CD4-positive, alpha-beta T cell treated with Interleukin-6 at 100 ng/mL for 8 hours (primary cell): ENCODE measurements at regions not wholly inside any gene's neighbourhood (a gene's known extent, or its start where the extent isn't known, plus 50 kb on each side); places are given as distances from the start of the nearest gene placed in this dataset.

Experiments
- DNase-seq: peaks from one replicate; pipeline ENCODE4 v3.0.0-alpha.2; 2020; ENCODE audit warnings: mixed read lengths, low spot score

DNA sequence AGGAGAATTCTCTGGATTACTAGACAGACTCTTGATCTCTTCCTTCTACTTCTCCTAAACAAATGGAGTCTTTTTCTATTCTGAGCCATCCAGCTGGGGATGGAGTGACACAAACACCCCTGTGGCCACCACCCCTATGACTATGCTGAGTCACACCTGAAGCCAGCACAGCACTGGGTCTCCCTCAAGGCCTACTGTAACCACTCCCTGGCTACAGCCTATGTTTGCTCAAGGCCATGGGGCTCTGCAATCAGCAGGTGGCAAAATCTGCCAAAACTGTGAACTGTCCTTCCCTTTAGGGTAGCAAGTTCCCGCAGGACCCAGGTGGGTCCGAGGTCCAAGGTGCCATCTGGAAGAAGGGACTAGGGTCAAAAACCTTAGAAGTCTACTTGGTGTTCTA is 132.3 kb downstream of the TINAG start:
- no peak for DNase-seq

DNA sequence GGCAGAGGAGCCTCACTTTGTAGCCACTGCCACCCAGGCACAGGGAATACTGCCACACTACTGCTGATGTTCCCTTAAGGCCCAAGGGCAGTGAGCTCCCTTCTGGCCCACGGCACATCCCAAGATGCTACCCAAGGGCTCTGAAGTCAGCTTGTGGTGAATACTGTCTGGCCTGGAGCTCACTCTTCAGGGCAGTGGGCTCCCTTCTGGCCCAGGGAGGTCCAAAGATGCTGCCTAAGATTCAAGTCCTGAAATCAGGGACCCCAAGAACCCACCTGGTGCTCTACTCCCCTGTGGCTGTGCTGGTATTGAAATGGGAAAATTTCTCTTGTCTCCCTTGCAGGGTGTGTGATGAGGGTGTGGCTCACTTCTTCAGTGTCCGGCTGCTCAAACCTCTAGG is 132.8 kb downstream of the TINAG start:
- DNase-seq = no peak

DNA sequence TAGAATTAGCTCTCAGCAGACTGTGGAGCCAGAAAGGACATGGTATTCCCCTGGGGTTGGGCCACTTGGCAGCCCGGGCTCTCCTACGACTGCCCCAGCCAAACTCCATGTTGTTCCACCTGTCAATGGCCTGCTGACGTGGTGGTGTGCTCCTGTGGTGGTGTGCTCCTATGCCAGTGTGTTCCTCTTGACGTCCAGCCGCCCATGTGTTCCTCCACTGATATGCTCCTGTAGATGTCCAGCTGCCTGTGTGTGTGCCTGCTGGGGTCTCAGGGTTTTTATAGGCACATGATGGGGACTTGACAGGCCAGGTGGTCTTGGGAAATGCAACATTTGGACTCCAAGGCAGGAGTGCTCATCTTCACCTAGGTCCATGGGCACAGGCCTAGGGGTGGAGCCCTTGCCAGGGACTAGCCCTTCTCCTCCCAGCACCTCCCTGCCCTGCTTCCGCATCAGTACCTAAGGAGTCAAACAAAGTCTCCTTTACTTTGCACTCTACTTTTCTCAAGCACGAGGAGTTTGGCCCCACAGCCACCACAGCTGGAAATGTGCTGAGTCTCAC is 133.5 kb downstream of the TINAG start:
- DNase-seq = no peak

DNA sequence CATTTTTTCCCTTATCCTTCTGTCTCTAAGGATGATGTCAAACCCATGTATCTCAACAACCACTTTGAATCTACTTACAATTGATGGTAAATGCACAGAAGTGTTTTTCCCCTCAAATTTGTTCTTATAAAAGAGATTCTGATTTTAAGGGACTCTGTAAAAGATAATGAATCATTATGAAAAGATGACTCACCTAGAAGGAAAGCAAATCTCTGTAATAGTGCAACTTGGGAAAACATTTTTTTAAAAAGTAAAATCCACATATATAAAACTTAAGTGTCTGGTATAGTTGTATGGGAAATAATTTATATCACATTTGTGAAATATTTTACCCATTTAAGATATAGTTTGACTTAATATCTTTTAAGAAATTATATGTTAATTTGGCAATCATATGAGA is 137.0 kb downstream of the TINAG start:
- no peak for DNase-seq

GRCh38 chr6:54448617-54449016 is 140.4 kb downstream of the TINAG start:
- no peak for DNase-seq

- DNase-seq = no peak
Observed at GRCh38 chr6:54451516-54451915, 143.3 kb downstream of the TINAG start.

DNA sequence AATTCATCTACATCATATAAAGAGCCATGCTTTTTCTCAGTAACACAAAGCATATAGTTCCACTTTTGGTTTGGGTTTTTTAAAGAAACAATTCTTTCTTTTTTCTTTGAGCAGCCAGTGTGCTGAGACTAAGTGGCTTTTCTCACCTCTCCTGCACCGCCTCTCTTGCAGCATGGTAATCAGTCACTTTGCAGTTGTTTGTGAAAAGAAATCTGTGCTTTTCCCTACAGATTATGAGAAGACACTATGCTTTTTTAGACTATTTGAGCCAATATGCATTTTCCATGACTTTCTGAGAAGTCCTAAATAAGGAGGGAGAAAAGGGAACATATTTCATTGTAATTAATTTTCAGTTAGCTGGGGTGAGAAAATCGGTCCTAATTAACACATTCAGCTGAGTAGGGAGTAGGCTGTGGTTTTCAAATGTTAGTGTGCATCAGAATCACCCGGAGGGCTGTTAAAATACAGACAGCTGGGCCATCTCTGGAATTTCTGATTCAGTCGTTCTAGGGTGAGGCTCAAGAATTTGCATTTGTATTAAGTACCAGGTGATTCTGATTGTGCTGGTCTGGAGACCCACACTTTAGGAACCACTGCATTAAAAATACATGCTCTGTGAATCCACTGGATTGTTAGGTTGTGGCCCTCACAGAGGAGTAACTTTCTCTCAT is 155.2 kb downstream of the TINAG start:
- DNase-seq = no peak

- DNase-seq = no peak
Observed at GRCh38 chr6:54465649-54466300, 157.5 kb downstream of the TINAG start.

- no peak for DNase-seq
Observed at GRCh38 chr6:54467384-54467783, 159.1 kb downstream of the TINAG start.

- no peak for DNase-seq
Observed at GRCh38 chr6:54473328-54473727, 165.1 kb downstream of the TINAG start.

DNA sequence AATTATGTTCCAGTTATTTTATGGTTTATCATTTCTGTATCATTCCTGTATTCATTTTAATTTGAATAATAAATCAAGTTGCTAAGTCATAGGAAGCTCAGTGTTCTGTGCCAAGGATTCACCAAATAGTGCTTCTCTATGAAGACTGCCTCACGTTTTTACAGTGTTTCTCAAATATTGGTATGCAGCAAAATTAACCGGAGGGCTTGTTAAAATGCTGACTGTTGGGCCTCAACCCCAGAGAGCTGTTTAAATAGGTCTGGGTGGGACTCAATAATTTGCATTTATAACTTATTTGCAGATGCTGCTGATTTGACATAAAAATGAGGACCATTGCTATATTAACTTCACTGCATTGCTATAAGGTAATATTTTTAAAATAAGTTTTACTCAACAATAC is 166.7 kb downstream of the TINAG start:
- DNase-seq = no peak

GRCh38 chr6:54481091-54481490 is 172.8 kb downstream of the TINAG start:
- DNase-seq = no peak

GRCh38 chr6:54491431-54491830 is 183.2 kb downstream of the TINAG start:
- no peak for DNase-seq

DNA sequence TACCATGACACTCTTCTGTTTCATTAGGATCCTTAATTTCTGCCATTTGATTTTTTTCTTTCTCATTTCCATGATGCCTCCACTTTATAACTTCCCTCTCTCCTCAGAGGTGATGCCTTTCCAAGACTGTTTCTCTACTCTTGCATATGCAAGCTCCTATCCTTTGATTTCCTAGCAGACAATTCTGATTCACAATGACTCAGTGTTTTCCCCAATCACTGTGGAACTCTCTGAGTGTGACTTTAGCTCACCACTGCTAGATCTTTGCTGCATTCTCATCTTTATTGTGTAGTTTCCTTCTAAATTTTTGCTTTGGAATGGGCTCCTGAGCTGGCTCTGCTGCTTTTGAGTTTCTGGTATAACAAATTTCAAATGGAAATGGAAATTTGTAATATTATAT is 184.9 kb downstream of the TINAG start:
- no peak for DNase-seq

GRCh38 chr6:54503144-54503543 is 194.9 kb downstream of the TINAG start:
- no peak for DNase-seq

DNA sequence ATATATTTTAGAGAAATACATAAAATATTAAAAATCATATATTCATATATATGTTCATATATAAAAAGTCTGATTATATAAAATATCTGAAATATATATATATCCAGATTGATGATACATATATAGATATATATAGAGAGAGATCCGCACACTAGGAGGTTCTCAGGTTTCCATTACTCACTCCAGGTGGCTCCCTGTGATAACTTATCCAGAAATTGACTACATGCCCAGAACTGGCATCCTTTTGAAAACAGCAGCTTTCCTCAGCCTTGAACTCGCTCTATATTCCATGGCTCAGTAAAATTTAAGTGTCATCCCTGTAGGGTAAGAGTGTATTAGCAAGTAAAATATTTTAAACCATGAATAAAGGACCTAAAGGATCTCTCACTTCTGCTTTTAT is 206.8 kb downstream of the TINAG start:
- DNase-seq = no peak

- no peak for DNase-seq
Observed at GRCh38 chr6:54515713-54516112, 207.5 kb downstream of the TINAG start.

DNA sequence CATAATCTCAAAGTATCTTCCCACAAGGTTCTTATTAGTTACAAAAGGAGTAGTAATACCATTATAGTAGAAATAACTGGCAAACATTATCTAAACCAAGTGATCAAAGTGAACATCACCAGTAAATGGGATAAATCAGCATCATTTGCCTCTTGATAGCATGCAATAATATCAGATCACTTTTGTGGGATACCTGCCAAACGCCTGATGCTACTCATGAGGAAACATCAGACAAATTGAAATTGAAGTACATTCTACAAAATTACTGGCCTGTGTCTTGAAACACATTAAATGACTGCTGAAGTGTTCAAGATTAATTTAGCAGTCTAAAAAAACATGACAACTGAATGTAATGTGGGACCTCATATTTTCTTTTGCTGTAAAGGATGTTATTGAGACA is 208.1 kb downstream of the TINAG start:
- no peak for DNase-seq

DNA sequence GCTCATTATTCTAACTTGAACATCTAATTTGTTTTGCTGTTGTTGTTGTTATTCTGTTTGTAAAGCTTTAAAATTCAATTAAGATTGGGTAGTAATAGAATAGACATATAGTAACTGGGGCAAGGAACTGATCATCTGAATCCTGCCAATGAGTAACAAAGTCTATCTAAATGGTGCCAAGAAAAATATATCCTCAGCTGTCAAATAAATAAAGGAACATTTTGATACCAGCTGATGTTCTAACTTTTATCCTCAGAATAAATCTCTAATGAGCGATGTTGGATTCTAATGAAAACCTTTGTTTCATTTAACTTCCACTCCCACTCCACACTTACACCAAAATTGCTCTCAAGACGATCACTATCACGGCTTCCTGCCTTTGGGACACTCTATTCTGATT is 210.9 kb downstream of the TINAG start:
- DNase-seq = no peak

GRCh38 chr6:54525731-54526130 is 217.5 kb downstream of the TINAG start:
- no peak for DNase-seq

GRCh38 chr6:54533567-54533966 is 225.3 kb downstream of the TINAG start:
- DNase-seq = no peak

DNA sequence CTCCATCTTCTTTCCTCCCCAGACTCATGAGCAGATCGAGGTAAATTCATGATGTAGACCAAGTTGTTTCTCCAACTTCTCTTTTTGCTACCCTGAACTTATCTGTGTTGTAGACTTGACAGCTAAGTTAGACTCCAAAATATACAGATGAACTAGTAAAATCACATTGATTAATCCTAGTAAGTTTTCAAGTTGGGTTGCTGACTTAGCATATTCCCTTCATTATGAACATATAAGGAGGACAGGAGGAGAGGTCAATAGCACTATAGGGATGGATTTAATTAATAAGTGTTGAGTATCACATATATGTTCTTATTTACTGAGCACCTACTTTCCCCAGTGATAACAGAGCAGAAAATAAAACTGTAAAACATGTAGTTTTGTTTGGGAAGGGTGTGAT is 227.3 kb downstream of the TINAG start:
- no peak for DNase-seq

DNA sequence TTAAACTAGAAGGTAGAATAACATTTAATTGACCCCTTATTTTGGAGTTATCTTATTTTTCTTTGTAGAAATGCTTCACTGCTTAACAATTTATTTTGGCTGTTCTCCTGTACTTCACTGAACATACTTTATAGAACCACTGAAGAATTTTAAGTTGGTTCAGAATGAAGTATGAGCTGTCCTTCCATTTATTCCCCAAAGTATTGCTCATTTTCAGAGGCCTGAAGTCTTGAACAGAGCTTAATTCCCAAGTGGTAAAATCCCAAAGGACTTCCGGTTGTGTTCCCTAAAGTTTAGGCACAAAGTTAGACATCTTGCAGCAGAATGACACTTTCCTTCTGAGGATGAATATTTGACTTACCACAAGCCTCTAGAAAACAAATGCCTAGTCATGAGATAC is 233.3 kb downstream of the TINAG start:
- no peak for DNase-seq

- no peak for DNase-seq
Observed at GRCh38 chr6:54559136-54559535, 250.9 kb downstream of the TINAG start.
